GM06990 (cell line): ENCODE measurements at regions not wholly inside any gene's neighbourhood (a gene's known extent, or its start where the extent isn't known, plus 50 kb on each side); places are given as distances from the start of the nearest gene placed in this dataset.
A peak's percentile ranks its signal among the peaks of the same experiment; 100 is the strongest.

Source experiments
- DNase-seq: peaks from one replicate; pipeline ENCODE4 v3.0.0-alpha.2; 2011; ENCODE audit not compliant: insufficient read length; ENCODE audit errors: extremely low read depth
- H3K27me3 ChIP-seq: replicated peaks from 2 replicates; pipeline ENCODE4 v1.6.0; 2011; ENCODE audit warnings: low read length; ENCODE audit not compliant: control insufficient read depth, insufficient read depth
- H3K36me3 ChIP-seq: 2 replicates; pipeline ENCODE4 v1.5.1; 2011; ENCODE audit warnings: low read length; ENCODE audit not compliant: control insufficient read depth, insufficient read depth
- H3K4me3 ChIP-seq: replicated peaks from 2 replicates; pipeline ENCODE4 v1.5.1; 2011; ENCODE audit warnings: low read depth, mild to moderate bottlenecking, control low read depth, low read length
- CTCF ChIP-seq: IDR thresholded peaks from 2 replicates; pipeline ENCODE4 v1.5.1; 2011; ENCODE audit warnings: low read length, control low read depth, mild to moderate bottlenecking, inconsistent platforms; ENCODE audit not compliant: insufficient read depth, poor library complexity, severe bottlenecking

DNA sequence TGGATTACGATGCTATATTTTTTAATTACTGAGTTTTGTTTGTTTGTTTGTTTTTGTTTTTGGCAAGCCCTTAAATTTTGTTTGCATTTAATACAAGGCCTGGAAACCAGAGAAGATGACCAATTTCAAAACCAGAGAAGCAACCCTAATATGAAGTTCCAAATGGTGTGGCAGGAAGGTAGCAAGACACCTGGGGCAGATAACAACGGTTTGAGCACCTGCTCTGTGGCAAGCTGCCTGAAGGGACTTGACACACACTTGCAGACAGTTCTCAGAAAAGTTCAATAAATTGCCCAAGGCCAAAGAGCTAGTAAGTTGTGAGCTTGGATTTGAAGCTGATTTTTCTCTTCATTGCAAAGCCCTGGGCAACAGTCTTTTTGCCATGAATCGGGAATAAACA, 151.2 kb upstream of the UBE2E1 start:
- DNase-seq: peak; percentile 66
- 0 out of 2 replicates have a peak overlapping the region, but pooled peaks have one; percentile 13 for H3K4me3 ChIP-seq
- no peaks in the 10 kb centered on the region for H3K36me3 ChIP-seq
- TF ChIP-seq CTCF: no peak
- no peaks in the 10 kb centered on the region for H3K27me3 ChIP-seq

DNA sequence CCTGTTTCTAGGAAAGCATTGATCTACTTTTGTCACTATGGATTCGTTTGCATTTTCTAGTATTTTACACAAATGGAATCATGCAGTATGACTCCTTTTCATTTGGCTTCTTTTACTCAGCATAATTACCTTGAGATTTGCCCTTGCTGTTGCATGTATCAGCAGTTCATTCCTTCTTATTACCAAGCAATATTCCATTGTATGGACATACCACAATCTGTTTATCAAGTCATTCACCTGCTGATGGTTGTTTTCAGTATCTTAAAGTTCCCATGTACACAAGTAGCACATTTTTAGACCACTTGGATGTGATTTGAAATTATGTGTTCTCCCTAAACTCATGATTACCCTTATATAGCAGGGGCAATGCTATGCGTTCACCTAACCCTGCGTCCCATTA, 150.0 kb upstream of the UBE2E1 start:
- DNase-seq: no peak
- no peaks in the 10 kb centered on the region for H3K36me3 ChIP-seq
- no peak overlapping the region for H3K4me3 ChIP-seq
- no peak for TF ChIP-seq CTCF
- no peaks in the 10 kb centered on the region for H3K27me3 ChIP-seq

DNA sequence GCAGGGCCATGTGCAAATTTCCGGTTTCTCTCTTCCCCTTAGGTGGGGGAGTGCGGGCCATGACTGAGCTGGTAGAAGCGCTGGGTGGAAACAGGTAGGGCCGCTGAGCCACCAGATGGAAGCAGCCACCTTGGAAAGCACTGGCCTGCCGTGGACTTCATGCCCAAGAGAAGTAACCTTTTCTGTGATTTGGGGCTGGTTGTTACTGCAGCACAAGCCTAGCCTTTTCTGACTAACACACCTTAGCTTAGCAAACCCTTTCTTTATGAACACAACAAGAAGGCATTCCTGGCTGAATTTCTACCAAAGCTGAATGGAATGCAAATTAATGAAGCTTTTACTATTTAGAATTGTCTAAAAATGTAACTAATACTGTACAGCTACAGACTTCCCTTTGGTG, 149.6 kb upstream of the UBE2E1 start:
- Histone ChIP-seq H3K4me3 (no peak overlapping the region), H3K27me3 (no peaks in the 10 kb centered on the region), H3K36me3 (no peaks in the 10 kb centered on the region)
- DNase-seq: no peak
- no peak for TF ChIP-seq CTCF

DNA sequence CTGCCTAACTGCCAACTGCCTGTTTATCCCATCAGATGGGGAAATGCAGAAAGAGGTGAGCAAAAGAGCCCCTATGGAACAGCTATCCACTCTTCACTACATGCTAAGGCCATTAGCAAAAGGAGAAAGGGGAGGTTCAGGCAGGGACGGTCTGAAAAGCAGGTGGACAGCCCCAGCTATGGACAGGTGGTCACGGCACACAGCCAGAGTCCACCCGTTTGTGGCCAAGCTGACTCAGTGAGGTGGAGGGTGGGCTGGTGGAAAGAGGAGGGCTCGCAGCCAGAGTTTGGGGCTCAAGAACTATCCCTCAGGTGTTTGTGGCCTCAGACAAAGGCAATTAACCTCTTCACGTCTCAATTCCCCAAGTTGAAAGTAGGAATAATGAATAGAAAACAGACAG, 148.9 kb upstream of the UBE2E1 start:
- H3K27me3 ChIP-seq: no peaks in the 10 kb centered on the region
- H3K36me3 ChIP-seq: no peaks in the 10 kb centered on the region
- no peak for DNase-seq
- H3K4me3 ChIP-seq: no peak overlapping the region
- TF ChIP-seq CTCF: no peak

GRCh38 chr3:23657647-23658046, 148.1 kb upstream of the UBE2E1 start:
- Histone ChIP-seq H3K36me3 (no peaks in the 10 kb centered on the region), H3K4me3 (no peak overlapping the region), H3K27me3 (no peaks in the 10 kb centered on the region)
- no peak for TF ChIP-seq CTCF
- no peak for DNase-seq

GRCh38 chr3:23659274-23659673, 146.5 kb upstream of the UBE2E1 start:
- no peaks in the 10 kb centered on the region for H3K27me3 ChIP-seq
- H3K36me3 ChIP-seq: no peaks in the 10 kb centered on the region
- no peak overlapping the region for H3K4me3 ChIP-seq
- no peak for TF ChIP-seq CTCF
- DNase-seq: peak; percentile 37
